Activated CD4-positive, alpha-beta T cell treated with anti-CD3 and anti-CD28 coated beads, Interleukin-2, Interleukin-6, amounts not matched to agents 100 ng/mL and 50 ng/mL, durations not matched to agents 16 hours and 8 hours (primary cell): ENCODE measurements at regions not wholly inside any gene's neighbourhood (a gene's known extent, or its start where the extent isn't known, plus 50 kb on each side); places are given as distances from the start of the nearest gene placed in this dataset.
"Not testable (repeated sequence)": the region's sequence is repeated elsewhere in the genome, so short reads cannot be mapped to it uniquely, and the experiment has no call there.

Experiments used
- DNase-seq: peaks from one replicate; pipeline ENCODE4 v3.0.0-alpha.2; 2020

- DNase-seq = no peak
Observed at GRCh38 chr16:86337581-86338402, 172.5 kb upstream of the FOXF1 start.

- DNase-seq = no peak
Observed at GRCh38 chr16:86338403-86339115, 171.8 kb upstream of the FOXF1 start.

- DNase-seq = no peak
Observed at GRCh38 chr16:86342161-86342834, 168.0 kb upstream of the FOXF1 start.

GRCh38 chr16:86343027-86343795, 167.1 kb upstream of the FOXF1 start:
- no peak for DNase-seq

GRCh38 chr16:86343796-86344585, 166.3 kb upstream of the FOXF1 start:
- DNase-seq = no peak

GRCh38 chr16:86344586-86344871, 165.8 kb upstream of the FOXF1 start:
- no peak for DNase-seq

- DNase-seq = no peak
Observed at GRCh38 chr16:86344881-86345280, 165.4 kb upstream of the FOXF1 start.

- no peak for DNase-seq
Observed at GRCh38 chr16:86345516-86345915, 164.8 kb upstream of the FOXF1 start.

- DNase-seq = no peak
Observed at GRCh38 chr16:86346034-86346433, 164.3 kb upstream of the FOXF1 start.

- no peak for DNase-seq
Observed at GRCh38 chr16:86347090-86347489, 163.2 kb upstream of the FOXF1 start.

- DNase-seq = no peak
Observed at GRCh38 chr16:86347916-86348555, 162.3 kb upstream of the FOXF1 start.

- no peak for DNase-seq
Observed at GRCh38 chr16:86349338-86349900, 160.9 kb upstream of the FOXF1 start.

GRCh38 chr16:86350289-86350688, 160.0 kb upstream of the FOXF1 start:
- DNase-seq = no peak

- no peak for DNase-seq
Observed at GRCh38 chr16:86351041-86351784, 159.1 kb upstream of the FOXF1 start.

GRCh38 chr16:86351785-86352139, 158.6 kb upstream of the FOXF1 start:
- DNase-seq = not testable (repeated sequence)

GRCh38 chr16:86353148-86353547, 157.2 kb upstream of the FOXF1 start:
- no peak for DNase-seq

GRCh38 chr16:86353948-86354347, 156.4 kb upstream of the FOXF1 start:
- no peak for DNase-seq

- DNase-seq = no peak
Observed at GRCh38 chr16:86354641-86355513, 155.4 kb upstream of the FOXF1 start.

GRCh38 chr16:86355531-86355930, 154.8 kb upstream of the FOXF1 start:
- DNase-seq = no peak

GRCh38 chr16:86355951-86356350, 154.4 kb upstream of the FOXF1 start:
- DNase-seq = no peak
